H1 (cell line): ENCODE measurements at regions not wholly inside any gene's neighbourhood (a gene's known extent, or its start where the extent isn't known, plus 50 kb on each side); places are given as distances from the start of the nearest gene placed in this dataset.
A peak's percentile ranks its signal among the peaks of the same experiment; 100 is the strongest.

ENCODE experiments used
- CTCF ChIA-PET: fragments of 300-600 bp; sonication (Branson Sonifier 250); formaldehyde crosslinking; loops from one replicate; lab custom pipeline; 2021; ENCODE audit not compliant: partially characterized antibody; lab: Charles Lee
- POLR2A ChIA-PET: fragments of 300-600 bp; sonication (Branson Sonifier 250); formaldehyde crosslinking; loops from one replicate; lab custom pipeline; 2021; ENCODE audit warnings: inconsistent platforms; ENCODE audit not compliant: partially characterized antibody; lab: Charles Lee
- DNase-seq, 2 experiments: peaks; one replicate each; pipeline versions ENCODE4 v3.0.0 to v3.0.0-alpha.2; 2010 to 2022; ENCODE audit warnings: low spot score in 2 of 2, low read depth in 1 of 2, mixed read lengths in 1 of 2
- FAIRE-seq: peaks from 2 replicates; lab custom pipeline; 2011; peaks lifted over from hg19 to GRCh38; lab: Jason Lieb, UNC
- H2AFZ ChIP-seq: 2 replicates; pipeline ENCODE4 v1.8.1; 2012; ENCODE audit warnings: low read length, inconsistent platforms
- H2AK5ac ChIP-seq: 2 replicates; pipeline ENCODE4 v1.6.1; 2013; ENCODE audit warnings: low read depth, low read length
- H2BK120ac ChIP-seq: replicated peaks from 2 replicates; pipeline ENCODE3; 2013; ENCODE audit warnings: low read depth, low read length, inconsistent platforms
- H2BK12ac ChIP-seq: 2 replicates; pipeline ENCODE4 v1.6.1; 2013; ENCODE audit warnings: low read depth, low read length
- H2BK15ac ChIP-seq: 2 replicates; pipeline ENCODE4 v1.6.1; 2013; ENCODE audit warnings: low read length
- H2BK20ac ChIP-seq: 2 replicates; pipeline ENCODE4 v1.6.1; 2013; ENCODE audit warnings: low read length
- H2BK5ac ChIP-seq: 2 replicates; pipeline ENCODE4 v1.6.1; 2013; ENCODE audit warnings: low read depth, low read length
- H3K14ac ChIP-seq: 2 replicates; pipeline ENCODE4 v1.6.1; 2013; ENCODE audit warnings: inconsistent platforms; ENCODE audit not compliant: insufficient read length
- H3K18ac ChIP-seq: 2 replicates; pipeline ENCODE4 v1.6.1; 2013; ENCODE audit warnings: low read length; ENCODE audit errors: extremely low read depth
- H3K23ac ChIP-seq: 2 replicates; pipeline ENCODE4 v1.6.1; 2013; ENCODE audit warnings: inconsistent platforms; ENCODE audit not compliant: insufficient read length
- H3K23me2 ChIP-seq: 2 replicates; pipeline ENCODE4 v1.6.1; 2013; ENCODE audit warnings: low read depth, low read length
- H3K27ac ChIP-seq: 2 replicates; pipeline ENCODE4 v1.6.1; 2011; ENCODE audit warnings: low read depth, low read length, inconsistent platforms
- H3K27me3 ChIP-seq, 4 experiments: replicated peaks in 1 of 4; 1 replicate in 1 of 4; 2 replicates in 3 of 4; pipeline versions ENCODE4 v1.6.1 to v1.8.1; 2011 to 2013; ENCODE audit warnings: low read length in 3 of 4, mild to moderate bottlenecking in 3 of 4, inconsistent platforms in 2 of 4, mixed read lengths in 2 of 4, moderate library complexity in 1 of 4; ENCODE audit not compliant: control insufficient read depth in 3 of 4, insufficient read depth in 3 of 4; ENCODE audit errors: extremely low read depth in 1 of 4
- H3K36me3 ChIP-seq, 4 experiments: 2 replicates each; pipeline versions ENCODE4 v1.6.1 to v1.8.1; 2011 to 2013; ENCODE audit warnings: mild to moderate bottlenecking in 4 of 4, low read length in 3 of 4, moderate library complexity in 2 of 4, control low read depth in 1 of 4, inconsistent platforms in 1 of 4; ENCODE audit not compliant: insufficient read depth in 4 of 4, control insufficient read depth in 2 of 4
- H3K4ac ChIP-seq: replicated peaks from 2 replicates; pipeline ENCODE3; 2013; ENCODE audit warnings: low read length, low read depth, mixed read lengths, inconsistent platforms; ENCODE audit not compliant: insufficient read length
- H3K4me1 ChIP-seq, 4 experiments: replicated peaks in 1 of 4; 1 replicate in 1 of 4; 2 replicates in 3 of 4; pipeline versions ENCODE4 v1.6.1 to v1.8.1; 2011 to 2013; ENCODE audit warnings: low read length in 3 of 4, inconsistent platforms in 2 of 4, mixed read lengths in 1 of 4; ENCODE audit not compliant: insufficient read depth in 4 of 4, control insufficient read depth in 3 of 4
- H3K4me2 ChIP-seq, 2 experiments: 2 replicates each; pipeline versions ENCODE4 v1.6.1 to v1.8.1; 2011 to 2013; ENCODE audit warnings: low read depth in 2 of 2, low read length in 2 of 2, control low read depth in 1 of 2, inconsistent platforms in 1 of 2, mild to moderate bottlenecking in 1 of 2; ENCODE audit not compliant: insufficient read depth in 1 of 2
- H3K4me3 ChIP-seq, 4 experiments: fragments of 200-600, 300-600 bp in 1 of 4; sonication (generic), shearing (Covaris generic), sonication (Bioruptor Twin) in 1 of 4; 2 replicates each; pipeline versions ENCODE4 v1.5.1 to v1.8.1; 2011 to 2016; ENCODE audit warnings: low read length in 4 of 4, low read depth in 3 of 4, control low read depth in 2 of 4, inconsistent platforms in 2 of 4, mild to moderate bottlenecking in 2 of 4, mixed read lengths in 1 of 4, moderate library complexity in 1 of 4; ENCODE audit not compliant: insufficient read depth in 2 of 4; ENCODE audit errors: extremely low read depth in 1 of 4
- H3K56ac ChIP-seq: replicated peaks from 2 replicates; pipeline ENCODE3; 2013; ENCODE audit warnings: low read depth, mild to moderate bottlenecking, mixed read lengths, low read length, inconsistent platforms; ENCODE audit not compliant: insufficient read length
- H3K79me1 ChIP-seq: 2 replicates; pipeline ENCODE4 v1.6.1; 2013; ENCODE audit warnings: low read depth, low read length, control low read depth
- H3K79me2 ChIP-seq, 2 experiments: 2 replicates each; pipeline versions ENCODE4 v1.6.1 to v1.8.1; 2012 to 2013; ENCODE audit warnings: low read length in 2 of 2, mild to moderate bottlenecking in 2 of 2, inconsistent platforms in 1 of 2; ENCODE audit not compliant: insufficient read depth in 2 of 2, control insufficient read depth in 1 of 2
- H3K9ac ChIP-seq, 4 experiments: replicated peaks in 1 of 4; 1 replicate in 1 of 4; 2 replicates in 3 of 4; pipeline versions ENCODE4 v1.6.1 to v1.8.1; 2011 to 2013; ENCODE audit warnings: low read depth in 3 of 4, low read length in 3 of 4, control low read depth in 2 of 4, mild to moderate bottlenecking in 2 of 4, moderate library complexity in 2 of 4, inconsistent platforms in 1 of 4; ENCODE audit errors: extremely low read depth in 1 of 4
- H3K9me3 ChIP-seq, 2 experiments: 2 replicates each; pipeline versions ENCODE4 v1.6.1 to v1.8.1; 2012 to 2013; ENCODE audit warnings: mild to moderate bottlenecking in 2 of 2, moderate library complexity in 2 of 2, control low read depth in 1 of 2, inconsistent platforms in 1 of 2, low read depth in 1 of 2, low read length in 1 of 2, mixed read lengths in 1 of 2; ENCODE audit not compliant: insufficient read depth in 2 of 2
- H4K20me1 ChIP-seq, 2 experiments: replicated peaks in 1 of 2; 2 replicates each; pipeline versions ENCODE3 to v1.8.1; 2011 to 2013; ENCODE audit warnings: inconsistent platforms in 2 of 2, low read length in 2 of 2, mild to moderate bottlenecking in 1 of 2; ENCODE audit not compliant: insufficient read depth in 2 of 2, control insufficient read depth in 1 of 2
- H4K5ac ChIP-seq: 2 replicates; pipeline ENCODE4 v1.6.1; 2013; ENCODE audit warnings: low read length, low read depth, mixed read lengths, inconsistent platforms; ENCODE audit not compliant: insufficient read length
- H4K8ac ChIP-seq: 2 replicates; pipeline ENCODE4 v1.8.0; 2013; ENCODE audit warnings: mild to moderate bottlenecking, moderate library complexity, low read length, inconsistent platforms; ENCODE audit not compliant: insufficient read depth; ENCODE audit errors: extremely low read depth
- H4K91ac ChIP-seq: replicated peaks from 2 replicates; pipeline ENCODE3; 2013; ENCODE audit warnings: low read length, mixed read lengths, inconsistent platforms; ENCODE audit not compliant: insufficient read length
- ASH2L ChIP-seq: fragments of 200-600, 300-600 bp; sonication (generic); IDR thresholded peaks from one replicate; pipeline ENCODE4 v1.7.1; 2017; ENCODE audit warnings: low read length
- BACH1 ChIP-seq: IDR thresholded peaks from 2 replicates; pipeline ENCODE4 v1.6.1; 2012; ENCODE audit warnings: low read length, improper control_type of control experiment
- CTBP2 ChIP-seq: IDR thresholded peaks from 2 replicates; pipeline ENCODE4 v1.7.0; 2011; ENCODE audit warnings: borderline replicate concordance, mild to moderate bottlenecking, moderate library complexity, mixed read lengths, low read length; ENCODE audit not compliant: insufficient read depth, insufficient read length
- POLR2AphosphoS5 ChIP-seq: IDR thresholded peaks from 2 replicates; pipeline ENCODE4 v1.6.1; 2011; ENCODE audit warnings: low read depth, low read length
- SRF ChIP-seq: IDR thresholded peaks from 2 replicates; pipeline ENCODE4 v1.6.1; 2011; ENCODE audit warnings: mild to moderate bottlenecking, low read depth, low read length, moderate library complexity
- SUZ12 ChIP-seq: fragments of 200-600 bp; sonication (generic); IDR thresholded peaks from 2 replicates; pipeline ENCODE4 v1.6.1; 2012; ENCODE audit warnings: mild to moderate bottlenecking, inconsistent platforms, low read length, moderate library complexity, mixed read lengths
- WGBS, 2 experiments: shearing (Covaris generic) in 1 of 2; methylation state at CpG; one replicate each; pipeline versions ENCODE4 v1.1.6 to v1.1.7; 2013 to 2015; ENCODE audit warnings: low lambda C conversion rate in 2 of 2, mixed read lengths in 2 of 2, inconsistent platforms in 1 of 2, low coverage in 1 of 2, missing lambda C conversion rate in 1 of 2; ENCODE audit not compliant: insufficient replicate concordance in 2 of 2, insufficient coverage in 1 of 2, insufficient read length in 1 of 2; ENCODE audit errors: extremely low coverage in 1 of 2, missing lambda C conversion rate in 1 of 2; 5-methylcytosine and 5-hydroxymethylcytosine counted together

DNA sequence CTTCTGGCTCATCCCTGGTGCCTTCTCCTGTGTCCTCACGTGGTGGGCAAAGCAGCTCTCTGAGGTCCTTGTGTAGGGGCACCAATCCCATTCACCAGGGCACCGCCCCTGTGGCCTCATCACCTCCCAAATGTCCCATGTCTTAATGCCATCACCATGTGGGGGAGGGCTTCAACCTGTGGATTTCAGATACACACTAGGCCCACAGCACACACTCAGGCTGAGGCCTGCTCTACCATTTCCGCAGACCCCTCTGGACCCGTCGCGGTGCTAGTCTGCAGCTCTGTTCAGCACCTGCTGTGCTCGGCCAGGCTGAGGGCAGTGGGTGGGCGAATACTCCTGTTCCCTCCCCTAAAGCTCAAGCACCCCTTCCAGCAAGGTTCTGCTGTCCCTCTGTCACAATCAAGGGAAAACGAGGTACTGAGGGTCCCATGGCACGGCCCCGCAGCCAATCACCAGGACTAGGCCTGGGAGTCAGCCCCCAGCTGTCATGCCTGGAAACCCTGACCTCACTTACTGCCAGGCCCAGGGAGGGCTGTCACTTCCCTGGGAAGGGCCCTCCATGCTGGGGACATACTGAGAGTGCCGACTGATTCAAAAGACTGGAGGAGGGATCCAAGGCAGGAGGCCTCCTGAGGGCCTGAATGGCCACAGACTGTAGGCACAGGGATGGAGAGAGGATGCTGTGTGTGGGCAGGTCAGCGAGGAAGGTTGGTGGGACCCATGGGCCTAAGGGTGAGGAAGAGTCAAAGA is 123.8 kb upstream of the RET start:
- H2BK20ac ChIP-seq, result peak overlapping the region; percentile 2; the same call in 1 of the 2 replicates
- H4K5ac ChIP-seq, result no peak overlapping the region
- H2AK5ac ChIP-seq, result no peak overlapping the region
- POLR2A ChIA-PET, result interaction anchor here (1.0 to 1.2 kb wide), 2 partner anchors 10 to 19 kb away, joined by 3 to 6 read pairs; no protein-coding TSS in a partner anchor
- peak overlapping the region; percentile 36; the same call in 1 of the 2 replicates for H2BK15ac ChIP-seq
- no peak overlapping the region for H3K56ac ChIP-seq
- H3K4me2 ChIP-seq, result peak overlapping the region; percentile 56 to 89; a peak in 3 of 4 replicates
- no peak overlapping the region for H3K4ac ChIP-seq
- peaks cover 10% of the 10 kb centered on the region; the same call in 1 of the 2 replicates for H3K23me2 ChIP-seq
- H3K9ac ChIP-seq, result no peak overlapping the region
- no peak overlapping the region for H3K23ac ChIP-seq
- peak overlapping the region; percentile 39; the same call in 1 of the 2 replicates for H3K18ac ChIP-seq
- peaks cover 0 to 10% (median 2%) of the 10 kb centered on the region in 4 experiments; a peak in 3 of 7 replicates for H3K27me3 ChIP-seq
- H3K79me2 ChIP-seq, result no peaks in the 10 kb centered on the region
- H4K8ac ChIP-seq, result no peak overlapping the region
- no peaks in the 10 kb centered on the region for H4K20me1 ChIP-seq
- H2BK120ac ChIP-seq, result no peak overlapping the region
- peak in 1 of 2 experiments; percentile 48 for DNase-seq
- FAIRE-seq, result no peak
- CTCF ChIA-PET, result interaction anchor here (0.6 to 2.1 kb wide), 8 partner anchors 14 to 141 kb away, joined by 3 to 18 read pairs (median 4); no protein-coding TSS in a partner anchor
- H2BK5ac ChIP-seq, result peak overlapping the region; percentile 16; the same call in 1 of the 2 replicates
- WGBS, 2 experiments, result 89% methylated on average over 12 of the region's 13 CpGs; no CpG with 5 or more reads in 1 of the 2 experiments
- H3K4me3 ChIP-seq, result peak overlapping the region in 1 of 4 experiments; percentile 55; a peak in 1 of 8 replicates
- no peak overlapping the region for H3K14ac ChIP-seq
- peak overlapping the region; percentile 50 for H4K91ac ChIP-seq
- TF ChIP-seq BACH1 (no peak), SRF (no peak), ASH2L (no peak), SUZ12 (no peak), CTBP2 (no peak), POLR2AphosphoS5 (no peak)
- H3K36me3 ChIP-seq, result no peaks in the 10 kb centered on the region
- H3K79me1 ChIP-seq, result no peaks in the 10 kb centered on the region
- peaks cover 0 to 12% (median 8%) of the 10 kb centered on the region in 4 experiments; a peak in 4 of 7 replicates for H3K4me1 ChIP-seq
- peak overlapping the region; percentile 91 for H2BK12ac ChIP-seq
- no peak overlapping the region for H2AFZ ChIP-seq
- no peaks in the 10 kb centered on the region for H3K9me3 ChIP-seq
- no peak overlapping the region for H3K27ac ChIP-seq
